ENCODE measurements at regions not wholly inside any gene's neighbourhood (a gene's known extent, or its start where the extent isn't known, plus 50 kb on each side); places are given as distances from the start of the nearest gene placed in this dataset.

GRCh38 chr12:126869644-126870043 lies 1397.3 kb upstream of the TMEM132C start:
- TF ChIP-seq EZH2 (IDR thresholded peaks at IDR 0.05; ENCODE audit: insufficient read depth, poor library complexity, severe bottlenecking) (no peak), EZH2phosphoT487 (IDR thresholded peaks at IDR 0.05; ENCODE audit: insufficient read depth, low read depth) (no peak)

Measured in GM23248 (cell line).